GM19351 (cell line): ENCODE measurements at regions not wholly inside any gene's neighbourhood (a gene's known extent, or its start where the extent isn't known, plus 50 kb on each side); places are given as distances from the start of the nearest gene placed in this dataset.

Source experiments
- ATAC-seq: cut with Tn5 transposase; IDR thresholded peaks from one replicate; pipeline ENCODE4 v1.9.1; 2021; ENCODE audit warnings: mild to moderate bottlenecking, moderate library complexity; ENCODE audit not compliant: unreplicated experiment

GRCh38 chr3:43183456-43183855 lies 77.6 kb upstream of the POMGNT2 start:
- no peak for ATAC-seq

GRCh38 chr3:43181202-43181821 lies 75.4 kb upstream of the POMGNT2 start:
- ATAC-seq = peak; percentile 77

GRCh38 chr3:43180694-43181093 lies 74.8 kb upstream of the POMGNT2 start:
- ATAC-seq = no peak

GRCh38 chr3:43180027-43180426 lies 74.1 kb upstream of the POMGNT2 start:
- peak; percentile 59 for ATAC-seq

- ATAC-seq = no peak
Measured at GRCh38 chr3:43178891-43179366, 73.0 kb upstream of the POMGNT2 start.

- no peak for ATAC-seq
Measured at GRCh38 chr3:43177085-43177484, 71.2 kb upstream of the POMGNT2 start.

- no peak for ATAC-seq
Measured at GRCh38 chr3:43176666-43177065, 70.8 kb upstream of the POMGNT2 start.

- ATAC-seq = no peak
Measured at GRCh38 chr3:43175541-43175940, 69.7 kb upstream of the POMGNT2 start.

- ATAC-seq = no peak
Measured at GRCh38 chr3:43173949-43174348, 68.1 kb upstream of the POMGNT2 start.

GRCh38 chr3:43171748-43172147 lies 65.9 kb upstream of the POMGNT2 start:
- ATAC-seq = no peak

GRCh38 chr3:43170553-43170952 lies 64.7 kb upstream of the POMGNT2 start:
- no peak for ATAC-seq

GRCh38 chr3:43169987-43170386 lies 64.1 kb upstream of the POMGNT2 start:
- no peak for ATAC-seq

GRCh38 chr3:43166406-43166805 lies 60.5 kb upstream of the POMGNT2 start:
- no peak for ATAC-seq

GRCh38 chr3:43165786-43166185 lies 59.9 kb upstream of the POMGNT2 start:
- ATAC-seq = no peak

GRCh38 chr3:43163895-43164493 lies 58.1 kb upstream of the POMGNT2 start:
- no peak for ATAC-seq

GRCh38 chr3:43162230-43163084 lies 56.6 kb upstream of the POMGNT2 start:
- ATAC-seq = no peak

- no peak for ATAC-seq
Measured at GRCh38 chr3:43161684-43162229, 55.9 kb upstream of the POMGNT2 start.

- ATAC-seq = no peak
Measured at GRCh38 chr3:43160664-43161063, 54.8 kb upstream of the POMGNT2 start.

- ATAC-seq = no peak
Measured at GRCh38 chr3:43159876-43160255, 54.0 kb upstream of the POMGNT2 start.

GRCh38 chr3:43159131-43159875 lies 53.4 kb upstream of the POMGNT2 start:
- no peak for ATAC-seq
